Mucosa of stomach (tissue), 1 donor: ENCODE measurements at regions not wholly inside any gene's neighbourhood (a gene's known extent, or its start where the extent isn't known, plus 50 kb on each side); places are given as distances from the start of the nearest gene placed in this dataset.

Experiments used
- H3K27me3 ChIP-seq: one replicate; pipeline ENCODE4 v1.7.0; 2013; ENCODE audit warnings: mild to moderate bottlenecking, low read length; ENCODE audit not compliant: control insufficient read depth, insufficient read depth
- H3K36me3 ChIP-seq: one replicate; pipeline ENCODE4 v1.7.0; 2013; ENCODE audit warnings: low read length; ENCODE audit not compliant: control insufficient read depth, insufficient read depth
- H3K4me1 ChIP-seq: one replicate; pipeline ENCODE4 v1.7.0; 2013; ENCODE audit warnings: mild to moderate bottlenecking, low read length; ENCODE audit not compliant: control insufficient read depth, insufficient read depth
- H3K4me3 ChIP-seq: one replicate; pipeline ENCODE4 v1.7.0; 2013; ENCODE audit warnings: low read length
- H3K9ac ChIP-seq: one replicate; pipeline ENCODE4 v1.7.0; 2013; ENCODE audit warnings: mild to moderate bottlenecking, low read length, moderate library complexity
- H3K9me3 ChIP-seq: one replicate; pipeline ENCODE4 v1.7.0; 2013; ENCODE audit warnings: mild to moderate bottlenecking, low read length, moderate library complexity; ENCODE audit not compliant: control insufficient read depth
- donor health status: Pancreatic carcinoma.

DNA sequence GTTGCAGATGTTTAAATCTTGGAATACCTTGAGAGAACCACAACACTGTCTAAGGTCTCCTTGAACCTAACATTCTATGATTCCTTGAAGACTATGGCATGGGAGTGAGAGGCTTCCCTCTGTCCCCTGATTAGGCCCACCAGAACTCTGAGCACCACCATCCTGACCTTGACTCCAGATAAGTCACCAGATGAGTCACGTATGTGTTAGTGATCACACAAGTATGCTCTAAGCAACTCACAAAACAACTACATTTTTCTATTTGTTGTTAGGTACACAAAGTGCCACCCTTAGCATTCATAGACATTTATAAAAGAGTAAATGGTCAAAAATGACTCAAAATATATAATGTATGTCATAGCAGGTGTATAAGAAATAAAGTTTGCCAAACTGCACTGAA, 252.9 kb upstream of the CXXC4 start:
- Histone ChIP-seq H3K4me1 (no peaks in the 10 kb centered on the region), H3K27me3 (no peaks in the 10 kb centered on the region), H3K4me3 (no peak overlapping the region), H3K9ac (no peak overlapping the region), H3K36me3 (no peaks in the 10 kb centered on the region), H3K9me3 (no peaks in the 10 kb centered on the region)

GRCh38 chr4:104749062-104749461, 254.4 kb upstream of the CXXC4 start:
- Histone ChIP-seq H3K4me1 (no peaks in the 10 kb centered on the region), H3K9ac (no peak overlapping the region), H3K4me3 (no peak overlapping the region), H3K36me3 (no peaks in the 10 kb centered on the region), H3K9me3 (no peaks in the 10 kb centered on the region), H3K27me3 (no peaks in the 10 kb centered on the region)

GRCh38 chr4:104750008-104750407, 255.3 kb upstream of the CXXC4 start:
- H3K36me3 ChIP-seq = no peaks in the 10 kb centered on the region
- H3K9ac ChIP-seq = no peak overlapping the region
- no peak overlapping the region for H3K4me3 ChIP-seq
- no peaks in the 10 kb centered on the region for H3K4me1 ChIP-seq
- H3K9me3 ChIP-seq = no peaks in the 10 kb centered on the region
- H3K27me3 ChIP-seq = no peaks in the 10 kb centered on the region

DNA sequence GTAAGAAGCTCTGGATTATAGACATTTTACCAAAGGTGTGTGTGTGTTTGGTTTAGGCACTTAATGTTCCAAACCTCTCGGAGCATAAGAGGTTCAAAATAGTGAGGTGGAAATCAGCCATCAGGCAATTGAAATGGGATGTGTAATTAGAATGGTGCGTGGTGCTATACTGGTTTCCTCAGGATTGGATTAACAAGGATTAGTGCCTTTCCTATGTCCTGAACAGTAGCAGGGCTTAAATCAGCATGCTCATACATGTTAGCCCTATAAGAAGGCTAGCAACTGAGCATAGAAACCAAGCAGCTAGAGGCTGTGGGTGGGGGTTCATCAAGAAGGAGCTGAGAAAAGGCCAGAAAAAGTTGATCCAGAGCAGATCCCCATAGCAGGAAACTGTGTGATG, 256.8 kb upstream of the CXXC4 start:
- H3K9me3 ChIP-seq = no peaks in the 10 kb centered on the region
- H3K27me3 ChIP-seq = no peaks in the 10 kb centered on the region
- no peaks in the 10 kb centered on the region for H3K4me1 ChIP-seq
- H3K36me3 ChIP-seq = no peaks in the 10 kb centered on the region
- no peak overlapping the region for H3K9ac ChIP-seq
- no peak overlapping the region for H3K4me3 ChIP-seq

DNA sequence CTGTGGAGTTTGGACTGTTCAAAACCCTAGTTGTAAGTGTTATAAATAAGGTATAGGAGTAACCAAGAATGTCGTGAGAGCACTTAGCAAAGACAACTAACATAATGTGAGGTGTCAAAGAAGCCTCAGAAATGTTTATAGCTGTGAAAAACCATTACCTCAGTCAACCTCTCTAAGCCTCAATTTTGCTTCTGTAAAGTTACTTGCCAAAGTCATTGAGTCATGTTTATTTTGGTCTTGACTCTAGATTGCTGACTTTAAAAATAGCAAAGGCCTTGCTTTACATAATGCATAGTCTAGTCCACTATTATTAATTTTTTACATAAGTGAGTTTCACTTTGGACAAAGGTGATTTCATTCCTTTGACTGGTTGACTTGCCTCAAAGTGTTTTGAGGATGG, 257.6 kb upstream of the CXXC4 start:
- H3K9ac ChIP-seq = no peak overlapping the region
- no peaks in the 10 kb centered on the region for H3K36me3 ChIP-seq
- H3K4me1 ChIP-seq = no peaks in the 10 kb centered on the region
- no peaks in the 10 kb centered on the region for H3K27me3 ChIP-seq
- H3K4me3 ChIP-seq = no peak overlapping the region
- H3K9me3 ChIP-seq = no peaks in the 10 kb centered on the region

DNA sequence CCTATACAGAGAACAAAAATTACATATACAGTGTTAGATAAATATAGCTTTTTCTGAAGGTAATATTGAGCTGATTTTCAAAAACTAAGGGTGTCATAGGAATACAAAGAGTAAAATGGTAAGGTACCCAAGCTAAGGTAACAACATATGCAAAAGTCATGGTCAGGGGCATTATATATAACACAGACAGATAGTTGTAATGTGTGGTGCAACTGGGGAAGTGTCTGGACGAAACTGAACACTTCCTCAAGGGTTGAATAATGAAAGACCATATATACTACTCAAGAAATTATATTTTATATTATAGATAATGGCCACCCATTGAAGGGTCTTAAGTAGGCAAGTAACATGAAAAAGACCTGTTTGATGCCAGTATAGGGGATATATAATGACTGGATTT, 262.1 kb upstream of the CXXC4 start:
- H3K4me1 ChIP-seq = no peaks in the 10 kb centered on the region
- no peak overlapping the region for H3K4me3 ChIP-seq
- H3K27me3 ChIP-seq = no peaks in the 10 kb centered on the region
- no peak overlapping the region for H3K9ac ChIP-seq
- H3K36me3 ChIP-seq = no peaks in the 10 kb centered on the region
- H3K9me3 ChIP-seq = no peaks in the 10 kb centered on the region

GRCh38 chr4:104758574-104758973, 263.9 kb upstream of the CXXC4 start:
- Histone ChIP-seq H3K4me1 (no peaks in the 10 kb centered on the region), H3K27me3 (no peaks in the 10 kb centered on the region), H3K9me3 (no peaks in the 10 kb centered on the region), H3K4me3 (no peak overlapping the region), H3K9ac (no peak overlapping the region), H3K36me3 (no peaks in the 10 kb centered on the region)

DNA sequence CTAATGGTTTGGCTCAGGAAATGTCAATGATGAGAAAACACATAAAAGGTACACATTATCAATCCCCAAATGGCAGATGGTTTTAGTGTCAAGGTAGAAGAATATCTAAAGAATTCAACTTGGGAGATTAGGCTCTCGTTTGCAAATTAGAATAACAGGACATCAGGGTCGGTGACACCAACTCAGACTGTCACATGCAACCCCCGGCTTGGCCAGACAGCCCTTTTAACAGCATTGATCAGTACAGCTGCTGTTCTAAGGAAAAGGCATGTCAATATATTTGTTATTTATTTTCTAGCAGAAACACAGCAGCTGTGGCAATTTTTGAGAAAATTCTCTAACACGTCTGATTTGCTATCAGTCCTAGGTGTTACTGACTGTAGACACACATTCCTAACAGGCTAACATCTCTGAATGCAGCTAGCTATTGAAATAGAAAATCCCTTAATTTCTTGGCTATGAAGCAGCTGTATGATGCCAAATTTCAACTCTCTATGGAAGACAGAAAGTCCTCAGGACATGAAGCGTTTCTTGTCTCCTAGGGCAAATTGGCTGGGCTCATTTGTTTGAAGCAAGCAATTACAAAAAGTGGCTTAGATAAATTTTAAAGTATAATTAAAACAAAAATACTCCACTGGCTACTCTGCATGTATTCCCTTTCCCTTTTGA, 269.0 kb upstream of the CXXC4 start:
- Histone ChIP-seq H3K27me3 (no peaks in the 10 kb centered on the region), H3K4me1 (no peaks in the 10 kb centered on the region), H3K36me3 (no peaks in the 10 kb centered on the region), H3K4me3 (no peak overlapping the region), H3K9me3 (no peaks in the 10 kb centered on the region), H3K9ac (no peak overlapping the region)

- Histone ChIP-seq H3K4me3 (no peak overlapping the region), H3K9ac (no peak overlapping the region), H3K36me3 (no peaks in the 10 kb centered on the region), H3K9me3 (no peaks in the 10 kb centered on the region), H3K4me1 (no peaks in the 10 kb centered on the region), H3K27me3 (no peaks in the 10 kb centered on the region)
Observed at GRCh38 chr4:104766676-104767075, 272.0 kb upstream of the CXXC4 start.

DNA sequence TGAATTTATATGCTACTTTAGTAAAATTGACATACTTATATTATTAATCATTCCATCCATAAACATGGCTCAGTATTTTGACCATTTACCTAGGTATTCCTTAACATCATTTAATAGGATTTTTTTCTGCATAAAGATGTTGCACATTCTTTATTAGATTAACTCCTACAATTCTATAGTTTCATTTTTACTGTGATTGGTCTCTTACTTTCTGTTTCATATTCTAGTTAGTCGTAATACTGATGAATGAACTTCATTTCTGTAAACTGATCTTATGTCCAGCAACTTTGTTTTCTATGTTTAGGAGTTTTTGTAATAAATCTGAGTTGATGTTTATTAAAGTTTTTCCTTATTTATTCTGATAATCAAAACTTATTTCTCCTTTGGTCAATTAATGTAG, 278.2 kb upstream of the CXXC4 start:
- Histone ChIP-seq H3K9me3 (no peaks in the 10 kb centered on the region), H3K9ac (no peak overlapping the region), H3K4me1 (no peaks in the 10 kb centered on the region), H3K4me3 (no peak overlapping the region), H3K36me3 (no peaks in the 10 kb centered on the region), H3K27me3 (no peaks in the 10 kb centered on the region)

- no peaks in the 10 kb centered on the region for H3K36me3 ChIP-seq
- H3K4me3 ChIP-seq = no peak overlapping the region
- H3K9me3 ChIP-seq = no peaks in the 10 kb centered on the region
- H3K9ac ChIP-seq = no peak overlapping the region
- H3K4me1 ChIP-seq = no peaks in the 10 kb centered on the region
- H3K27me3 ChIP-seq = no peaks in the 10 kb centered on the region
Observed at GRCh38 chr4:104795264-104795939, 300.7 kb upstream of the CXXC4 start.

- no peaks in the 10 kb centered on the region for H3K4me1 ChIP-seq
- no peaks in the 10 kb centered on the region for H3K9me3 ChIP-seq
- no peaks in the 10 kb centered on the region for H3K36me3 ChIP-seq
Observed at GRCh38 chr4:104811727-104812126, 317.0 kb upstream of the CXXC4 start.

More at GRCh38 chr4:104811727-104812126, 317.0 kb upstream of the CXXC4 start:
- H3K9ac ChIP-seq = no peak overlapping the region
- H3K27me3 ChIP-seq = no peaks in the 10 kb centered on the region
- no peak overlapping the region for H3K4me3 ChIP-seq
